ENCODE measurements at regions not wholly inside any gene's neighbourhood (a gene's known extent, or its start where the extent isn't known, plus 50 kb on each side); places are given as distances from the start of the nearest gene placed in this dataset.

- Histone ChIP-seq H3K4me1 (ENCODE audit: control insufficient read depth, insufficient read depth, low read length) (no peaks in the 10 kb centered on the region), H3K27ac (ENCODE audit: extremely low read depth, low read depth, low read length) (no peak overlapping the region), H3K4me3 (ENCODE audit: low read depth, low read length) (no peak overlapping the region), H3K9me3 (ENCODE audit: control insufficient read depth, insufficient read depth, low read depth, low read length) (no peaks in the 10 kb centered on the region), H3K36me3 (ENCODE audit: control insufficient read depth in 2 of 2, insufficient read depth in 1 of 2, low read length in 2 of 2) (no peaks in the 10 kb centered on the region)
- TF ChIP-seq ZNF362 (tag by site-specific recombination; IDR thresholded peaks at IDR 0.05) = no peak
- TF ChIP-seq ZFP3 (tag by site-specific recombination; IDR thresholded peaks at IDR 0.05; ENCODE audit: low read depth) = no peak
- TF ChIP-seq ZNF530 (tag by site-specific recombination; IDR thresholded peaks at IDR 0.05; ENCODE audit: low read depth) = no peak
- no peak for TF ChIP-seq ZNF426 (tag by site-specific recombination; IDR thresholded peaks at IDR 0.05)
- TF ChIP-seq ZNF768 (tag by site-specific recombination; IDR thresholded peaks at IDR 0.05) = no peak
- TF ChIP-seq ZNF148 (tag by site-specific recombination; IDR thresholded peaks at IDR 0.05; ENCODE audit: borderline replicate concordance) = no peak
- no peak for TF ChIP-seq ZNF629 (tag by site-specific recombination; IDR thresholded peaks at IDR 0.05)
- TF ChIP-seq ZFP37 (tag by site-specific recombination; IDR thresholded peaks at IDR 0.05) = no peak
- TF ChIP-seq ZNF677 (tag by site-specific recombination; IDR thresholded peaks at IDR 0.05) = no peak
- TF ChIP-seq ZBTB21 (tag by site-specific recombination; IDR thresholded peaks at IDR 0.05) = no peak
- TF ChIP-seq ZFHX2 (tag by site-specific recombination; conservative IDR thresholded peaks at IDR 0.05) = no peak
- TF ChIP-seq ZNF830 (tag by site-specific recombination; IDR thresholded peaks at IDR 0.05; ENCODE audit: low read depth) = no peak
- no peak for TF ChIP-seq ZFP69B (tag by site-specific recombination; IDR thresholded peaks at IDR 0.05)
- no peak for TF ChIP-seq PRDM10 (tag by site-specific recombination; IDR thresholded peaks at IDR 0.05)
- no peak for TF ChIP-seq ZNF518A (tag by site-specific recombination; conservative IDR thresholded peaks at IDR 0.05; ENCODE audit: low read depth)
- TF ChIP-seq ZNF626 (tag by site-specific recombination; IDR thresholded peaks at IDR 0.05) = no peak
- TF ChIP-seq KLF16 (tag by site-specific recombination; IDR thresholded peaks at IDR 0.05) = no peak
- no peak for TF ChIP-seq ZNF280C (tag by site-specific recombination; IDR thresholded peaks at IDR 0.05)
- no peak for TF ChIP-seq TRIM28 (IDR thresholded peaks at IDR 0.05; ENCODE audit: borderline replicate concordance, low read length)
- no peak for TF ChIP-seq ELK4 (IDR thresholded peaks at IDR 0.05; ENCODE audit: borderline replicate concordance, low read depth, low read length)
- ChIA-PET CTCF (no interaction called here), POLR2A (no interaction called here)
Observed at GRCh38 chrX:35115205-35115604, 172.6 kb downstream of the FAM47B start.

All from HEK293 (cell line).